GM12864 (cell line): ENCODE measurements at regions not wholly inside any gene's neighbourhood (a gene's known extent, or its start where the extent isn't known, plus 50 kb on each side); places are given as distances from the start of the nearest gene placed in this dataset.

Source experiments
- DNase-seq: peaks from one replicate; pipeline ENCODE4 v3.0.0-alpha.2; 2011; ENCODE audit warnings: low read depth
- H3K4me3 ChIP-seq: 2 replicates; pipeline ENCODE4 v1.5.1; 2011; ENCODE audit warnings: mild to moderate bottlenecking, low read depth, low read length, control low read depth
- CTCF ChIP-seq: IDR thresholded peaks from 2 replicates; pipeline ENCODE4 v1.5.1; 2011; ENCODE audit warnings: low read depth, mild to moderate bottlenecking, moderate library complexity, low read length, control low read depth, inconsistent platforms; ENCODE audit errors: missing control alignments

DNA sequence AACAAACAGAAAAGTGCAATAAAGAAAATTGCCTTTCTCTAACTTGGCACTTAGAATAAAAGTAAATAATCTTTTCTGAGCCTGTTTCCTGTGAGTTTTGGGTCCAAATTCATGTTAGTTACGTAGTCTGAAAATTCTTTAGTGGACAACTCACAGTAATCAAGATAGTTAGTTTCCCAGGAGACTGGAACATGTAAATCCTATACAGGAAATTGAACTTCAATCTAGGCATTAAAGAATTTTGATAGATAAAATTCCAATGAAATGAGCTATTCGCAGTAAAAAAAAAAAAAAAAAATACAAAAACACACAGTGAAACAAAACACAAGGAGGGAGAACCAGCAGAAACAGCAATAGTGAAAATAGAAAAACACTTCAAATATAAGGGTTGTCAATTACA lies 83.8 kb upstream of the REG3G start:
- no peak for TF ChIP-seq CTCF
- H3K4me3 ChIP-seq, result no peak overlapping the region
- DNase-seq, result no peak

GRCh38 chr2:78963881-78964280 lies 61.6 kb upstream of the REG3G start:
- no peak overlapping the region for H3K4me3 ChIP-seq

DNA sequence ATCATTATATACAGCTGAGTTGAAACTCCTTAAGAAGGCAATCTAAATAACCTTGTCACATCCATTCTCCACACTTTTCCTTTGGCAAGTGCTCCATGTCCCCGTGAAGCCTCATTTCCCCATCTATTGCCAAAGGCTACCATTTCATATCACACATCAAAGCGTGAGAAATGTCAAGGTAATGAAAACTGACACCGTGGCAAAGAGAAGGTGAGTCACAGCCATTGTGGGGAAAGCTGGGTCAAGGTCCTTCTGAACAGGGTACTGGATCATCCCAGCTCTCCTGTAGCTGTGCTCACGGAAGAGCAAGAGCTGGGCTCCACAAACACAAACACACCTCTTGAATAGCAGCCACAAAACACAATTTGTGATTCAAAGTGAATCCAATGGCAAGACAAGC lies 58.2 kb upstream of the REG3G start:
- no peak for TF ChIP-seq CTCF
- no peak overlapping the region for H3K4me3 ChIP-seq
- DNase-seq, result no peak

More at GRCh38 chr2:78963881-78964280, 61.6 kb upstream of the REG3G start:
- no peak for DNase-seq
- no peak for TF ChIP-seq CTCF

- no peak for TF ChIP-seq CTCF
- no peak for DNase-seq
Measured at GRCh38 chr2:78973630-78974029, 51.9 kb upstream of the REG3G start.

More at GRCh38 chr2:78973630-78974029, 51.9 kb upstream of the REG3G start:
- H3K4me3 ChIP-seq, result no peak overlapping the region
